ENCODE measurements at regions not wholly inside any gene's neighbourhood (a gene's known extent, or its start where the extent isn't known, plus 50 kb on each side); places are given as distances from the start of the nearest gene placed in this dataset.

- DNase-seq (ENCODE audit: low read depth): no peak
These were observed 120.7 kb upstream of the TENM4 start for GRCh38 chr11:79561496-79561895.

- DNase-seq (ENCODE audit: low read depth): no peak
These were observed 110.0 kb upstream of the TENM4 start for GRCh38 chr11:79550809-79551208.

GRCh38 chr11:79547256-79547655 lies 106.4 kb upstream of the TENM4 start:
- no peak for DNase-seq (ENCODE audit: low read depth)

- DNase-seq (ENCODE audit: low read depth): no peak
These were observed 105.5 kb upstream of the TENM4 start for GRCh38 chr11:79546351-79546750.

GRCh38 chr11:79544361-79544760 lies 103.5 kb upstream of the TENM4 start:
- DNase-seq (ENCODE audit: low read depth): no peak

GRCh38 chr11:79543101-79543500 lies 102.3 kb upstream of the TENM4 start:
- DNase-seq (ENCODE audit: low read depth): no peak

- no peak for DNase-seq (ENCODE audit: low read depth)
These were observed 100.6 kb upstream of the TENM4 start for GRCh38 chr11:79541466-79541865.

- DNase-seq (ENCODE audit: low read depth): no peak
These were observed 97.9 kb upstream of the TENM4 start for GRCh38 chr11:79538775-79539174.

GRCh38 chr11:79536155-79536917 lies 95.5 kb upstream of the TENM4 start:
- DNase-seq (ENCODE audit: low read depth): no peak

- no peak for DNase-seq (ENCODE audit: low read depth)
These were observed 94.8 kb upstream of the TENM4 start for GRCh38 chr11:79535606-79536005.

GRCh38 chr11:79525257-79525656 lies 84.4 kb upstream of the TENM4 start:
- no peak for DNase-seq (ENCODE audit: low read depth)

- DNase-seq (ENCODE audit: low read depth): no peak
These were observed 81.8 kb upstream of the TENM4 start for GRCh38 chr11:79522626-79523025.

GRCh38 chr11:79520086-79520485 lies 79.3 kb upstream of the TENM4 start:
- DNase-seq (ENCODE audit: low read depth): no peak

GRCh38 chr11:79515781-79516180 lies 75.0 kb upstream of the TENM4 start:
- DNase-seq (ENCODE audit: low read depth): no peak

GRCh38 chr11:79514695-79515094 lies 73.9 kb upstream of the TENM4 start:
- no peak for DNase-seq (ENCODE audit: low read depth)

- DNase-seq (ENCODE audit: low read depth): no peak
These were observed 73.5 kb upstream of the TENM4 start for GRCh38 chr11:79514290-79514689.

GRCh38 chr11:79512706-79513469 lies 72.1 kb upstream of the TENM4 start:
- no peak for DNase-seq (ENCODE audit: low read depth)

- DNase-seq (ENCODE audit: low read depth): no peak
These were observed 70.1 kb upstream of the TENM4 start for GRCh38 chr11:79510960-79511359.

GRCh38 chr11:79508461-79508860 lies 67.6 kb upstream of the TENM4 start:
- DNase-seq (ENCODE audit: low read depth): no peak

- no peak for DNase-seq (ENCODE audit: low read depth)
These were observed 66.9 kb upstream of the TENM4 start for GRCh38 chr11:79507706-79508105.

GRCh38 chr11:79506734-79507344 lies 66.0 kb upstream of the TENM4 start:
- no peak for DNase-seq (ENCODE audit: low read depth)

- no peak for DNase-seq (ENCODE audit: low read depth)
These were observed 65.3 kb upstream of the TENM4 start for GRCh38 chr11:79506124-79506523.

GRCh38 chr11:79503028-79503427 lies 62.2 kb upstream of the TENM4 start:
- DNase-seq (ENCODE audit: low read depth): no peak
